Esophagus squamous epithelium (tissue), 4 donors: ENCODE measurements at regions not wholly inside any gene's neighbourhood (a gene's known extent, or its start where the extent isn't known, plus 50 kb on each side); places are given as distances from the start of the nearest gene placed in this dataset.

ENCODE experiments used
- POLR2A ChIP-seq, 4 donors: fragments of 450-650 bp; IDR thresholded peaks; one replicate each; pipeline ENCODE4 v1.6.1; 2017; ENCODE audit warnings: antibody characterized with exemption in 4 of 4, mild to moderate bottlenecking in 4 of 4, moderate library complexity in 3 of 4
- TF ChIP-seq, protein P1 (sequence below), 6 experiments: fragments of 450-650 bp in 4 of 6; fragments of 200-600 bp in 2 of 6; sonication (generic) in 2 of 6; IDR thresholded peaks; one replicate each; pipeline ENCODE4 v1.5.1; 2016 to 2019; ENCODE audit warnings: antibody characterized with exemption in 6 of 6, mild to moderate bottlenecking in 4 of 6, moderate library complexity in 4 of 6

GRCh38 chr2:64844087-64844486 is 145.1 kb upstream of the SLC1A4 start:
- TF ChIP-seq, protein P1, sequence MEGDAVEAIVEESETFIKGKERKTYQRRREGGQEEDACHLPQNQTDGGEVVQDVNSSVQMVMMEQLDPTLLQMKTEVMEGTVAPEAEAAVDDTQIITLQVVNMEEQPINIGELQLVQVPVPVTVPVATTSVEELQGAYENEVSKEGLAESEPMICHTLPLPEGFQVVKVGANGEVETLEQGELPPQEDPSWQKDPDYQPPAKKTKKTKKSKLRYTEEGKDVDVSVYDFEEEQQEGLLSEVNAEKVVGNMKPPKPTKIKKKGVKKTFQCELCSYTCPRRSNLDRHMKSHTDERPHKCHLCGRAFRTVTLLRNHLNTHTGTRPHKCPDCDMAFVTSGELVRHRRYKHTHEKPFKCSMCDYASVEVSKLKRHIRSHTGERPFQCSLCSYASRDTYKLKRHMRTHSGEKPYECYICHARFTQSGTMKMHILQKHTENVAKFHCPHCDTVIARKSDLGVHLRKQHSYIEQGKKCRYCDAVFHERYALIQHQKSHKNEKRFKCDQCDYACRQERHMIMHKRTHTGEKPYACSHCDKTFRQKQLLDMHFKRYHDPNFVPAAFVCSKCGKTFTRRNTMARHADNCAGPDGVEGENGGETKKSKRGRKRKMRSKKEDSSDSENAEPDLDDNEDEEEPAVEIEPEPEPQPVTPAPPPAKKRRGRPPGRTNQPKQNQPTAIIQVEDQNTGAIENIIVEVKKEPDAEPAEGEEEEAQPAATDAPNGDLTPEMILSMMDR (IDR thresholded peaks at IDR 0.05) = no peak
- TF ChIP-seq POLR2A (IDR thresholded peaks at IDR 0.05) = no peak
